Neural progenitor cell (in vitro differentiated cells): ENCODE measurements at regions not wholly inside any gene's neighbourhood (a gene's known extent, or its start where the extent isn't known, plus 50 kb on each side); places are given as distances from the start of the nearest gene placed in this dataset.
A peak's percentile ranks its signal among the peaks of the same experiment; 100 is the strongest.

Experiments
- DNase-seq: peaks from one replicate; pipeline ENCODE4 v3.0.0-alpha.2; 2016; ENCODE audit warnings: low spot score
- H2AFZ ChIP-seq: fragments of 200-600 bp; sonication (generic); replicated peaks from 2 replicates; pipeline ENCODE4 v1.6.1; 2016; ENCODE audit warnings: antibody characterized with exemption
- H3F3A ChIP-seq: fragments of 200-600 bp; sonication (generic); 2 replicates; pipeline ENCODE4 v1.6.1; 2016; ENCODE audit warnings: antibody characterized with exemption, low read depth
- H3K27ac ChIP-seq: fragments of 200-600 bp; sonication (generic); 2 replicates; pipeline ENCODE4 v1.5.1; 2016; ENCODE audit warnings: mild to moderate bottlenecking
- H3K27me3 ChIP-seq: fragments of 200-600 bp; sonication (generic); 2 replicates; pipeline ENCODE4 v1.6.1; 2016; ENCODE audit warnings: mild to moderate bottlenecking, moderate library complexity
- H3K36me3 ChIP-seq: fragments of 200-600 bp; sonication (generic); 2 replicates; pipeline ENCODE4 v1.5.1; 2016
- H3K4me1 ChIP-seq: fragments of 200-600 bp; sonication (generic); 2 replicates; pipeline ENCODE4 v1.6.1; 2016; ENCODE audit warnings: mixed run types
- H3K4me2 ChIP-seq: fragments of 200-600 bp; sonication (generic); 2 replicates; pipeline ENCODE4 v1.6.1; 2016
- H3K4me3 ChIP-seq: fragments of 200-600 bp; sonication (generic); 2 replicates; pipeline ENCODE4 v1.5.1; 2016
- H3K79me2 ChIP-seq: fragments of 200-600 bp; sonication (generic); 2 replicates; pipeline ENCODE4 v1.6.1; 2016; ENCODE audit warnings: low read depth
- H3K9ac ChIP-seq: fragments of 200-600 bp; sonication (generic); 2 replicates; pipeline ENCODE4 v1.6.1; 2016
- H3K9me3 ChIP-seq: fragments of 200-600 bp; sonication (generic); 2 replicates; pipeline ENCODE4 v1.5.1; 2016; ENCODE audit warnings: low read depth
- H4K20me1 ChIP-seq: fragments of 200-600 bp; sonication (generic); 2 replicates; pipeline ENCODE4 v1.6.1; 2016; ENCODE audit warnings: low read depth
- H3K27ac Mint-ChIP-seq: 3 replicates; pipeline ENCODE4 v1.8.0; 2021; ENCODE audit warnings: mixed read lengths
- H3K27me3 Mint-ChIP-seq: 2 replicates; pipeline ENCODE4 v1.8.0; 2022; ENCODE audit warnings: low read depth, mild to moderate bottlenecking, inconsistent platforms, moderate library complexity, mixed read lengths; ENCODE audit not compliant: insufficient read depth
- H3K36me3 Mint-ChIP-seq: 3 replicates; pipeline ENCODE4 v1.8.0; 2021; ENCODE audit warnings: mixed read lengths
- H3K4me1 Mint-ChIP-seq: 3 replicates; pipeline ENCODE4 v1.8.0; 2021; ENCODE audit warnings: mixed read lengths
- H3K4me3 Mint-ChIP-seq: 3 replicates; pipeline ENCODE4 v1.8.0; 2021; ENCODE audit warnings: mild to moderate bottlenecking, moderate library complexity, mixed read lengths
- H3K9me3 Mint-ChIP-seq: 3 replicates; pipeline ENCODE4 v1.8.0; 2020; ENCODE audit warnings: mixed read lengths
- EZH2 ChIP-seq: fragments of 200-600 bp; sonication (generic); IDR thresholded peaks from 2 replicates; pipeline ENCODE4 v1.6.1; 2017; ENCODE audit warnings: antibody characterized with exemption, mild to moderate bottlenecking, moderate library complexity
- EZH2phosphoT487 ChIP-seq: fragments of 200-600 bp; sonication (generic); IDR thresholded peaks from 2 replicates; pipeline ENCODE4 v1.6.1; 2017; ENCODE audit warnings: antibody characterized with exemption
- TF ChIP-seq, protein P1 (sequence below): fragments of 200-600 bp; sonication (generic); IDR thresholded peaks from 2 replicates; pipeline ENCODE4 v1.5.1; 2017; ENCODE audit warnings: antibody characterized with exemption, mild to moderate bottlenecking

- no peak overlapping the region for H3K4me3 ChIP-seq
- H3K36me3 ChIP-seq: no peaks in the 10 kb centered on the region
- no peaks in the 10 kb centered on the region for H3K27me3 ChIP-seq
- H3K4me1 ChIP-seq: no peaks in the 10 kb centered on the region
- no peak overlapping the region for H3K27ac Mint-ChIP-seq
- H3K36me3 Mint-ChIP-seq: no peaks in the 10 kb centered on the region
- TF ChIP-seq, protein P1, sequence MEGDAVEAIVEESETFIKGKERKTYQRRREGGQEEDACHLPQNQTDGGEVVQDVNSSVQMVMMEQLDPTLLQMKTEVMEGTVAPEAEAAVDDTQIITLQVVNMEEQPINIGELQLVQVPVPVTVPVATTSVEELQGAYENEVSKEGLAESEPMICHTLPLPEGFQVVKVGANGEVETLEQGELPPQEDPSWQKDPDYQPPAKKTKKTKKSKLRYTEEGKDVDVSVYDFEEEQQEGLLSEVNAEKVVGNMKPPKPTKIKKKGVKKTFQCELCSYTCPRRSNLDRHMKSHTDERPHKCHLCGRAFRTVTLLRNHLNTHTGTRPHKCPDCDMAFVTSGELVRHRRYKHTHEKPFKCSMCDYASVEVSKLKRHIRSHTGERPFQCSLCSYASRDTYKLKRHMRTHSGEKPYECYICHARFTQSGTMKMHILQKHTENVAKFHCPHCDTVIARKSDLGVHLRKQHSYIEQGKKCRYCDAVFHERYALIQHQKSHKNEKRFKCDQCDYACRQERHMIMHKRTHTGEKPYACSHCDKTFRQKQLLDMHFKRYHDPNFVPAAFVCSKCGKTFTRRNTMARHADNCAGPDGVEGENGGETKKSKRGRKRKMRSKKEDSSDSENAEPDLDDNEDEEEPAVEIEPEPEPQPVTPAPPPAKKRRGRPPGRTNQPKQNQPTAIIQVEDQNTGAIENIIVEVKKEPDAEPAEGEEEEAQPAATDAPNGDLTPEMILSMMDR: no peak
- no peak for TF ChIP-seq EZH2phosphoT487
- TF ChIP-seq EZH2: no peak
- no peak overlapping the region for H3K9ac ChIP-seq
- no peaks in the 10 kb centered on the region for H3K27me3 Mint-ChIP-seq
- no peak overlapping the region for H3K4me3 Mint-ChIP-seq
- DNase-seq: no peak
- H3K4me2 ChIP-seq: no peak overlapping the region
- H2AFZ ChIP-seq: no peak overlapping the region
- H3K79me2 ChIP-seq: no peaks in the 10 kb centered on the region
- H3F3A ChIP-seq: peaks cover 3% of the 10 kb centered on the region
- H4K20me1 ChIP-seq: no peaks in the 10 kb centered on the region
- H3K4me1 Mint-ChIP-seq: no peaks in the 10 kb centered on the region
- H3K9me3 Mint-ChIP-seq: no peaks in the 10 kb centered on the region
- H3K27ac ChIP-seq: no peak overlapping the region
- no peaks in the 10 kb centered on the region for H3K9me3 ChIP-seq
Observed at GRCh38 chr4:176422001-176422400, 102.2 kb downstream of the SPCS3 start.

DNA sequence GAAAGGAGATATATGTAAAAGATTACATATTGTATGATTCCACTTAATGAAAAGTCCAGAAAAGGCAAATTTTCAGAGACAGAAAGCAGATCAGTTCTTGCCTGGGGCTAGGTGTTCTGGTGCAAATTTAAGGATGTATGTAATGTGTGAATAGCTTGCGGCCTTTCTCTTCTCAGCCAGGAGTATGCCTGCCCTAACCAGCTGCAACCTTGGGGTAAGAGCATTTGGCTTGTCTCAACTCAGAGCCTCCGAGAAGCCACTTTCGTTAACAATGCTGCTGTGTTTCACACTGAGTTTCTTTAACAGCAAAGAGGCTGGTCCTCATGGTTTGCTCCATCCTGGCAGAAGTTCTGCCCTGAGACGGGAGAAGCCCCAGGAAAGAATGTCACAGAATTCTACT, 102.7 kb downstream of the SPCS3 start:
- TF ChIP-seq EZH2phosphoT487 (no peak), EZH2 (no peak)
- TF ChIP-seq, protein P1: no peak
- Histone ChIP-seq H4K20me1 (no peaks in the 10 kb centered on the region), H3K9me3 (no peaks in the 10 kb centered on the region), H3F3A (peaks cover 3% of the 10 kb centered on the region), H3K4me1 (no peaks in the 10 kb centered on the region), H3K9ac (no peak overlapping the region), H3K27ac (no peak overlapping the region), H2AFZ (peak overlapping the region; percentile 48), H3K4me2 (no peak overlapping the region), H3K27me3 (no peaks in the 10 kb centered on the region), H3K4me3 (no peak overlapping the region), H3K79me2 (no peaks in the 10 kb centered on the region), H3K36me3 (no peaks in the 10 kb centered on the region)
- Mint-ChIP-seq H3K36me3 (no peaks in the 10 kb centered on the region), H3K4me1 (no peaks in the 10 kb centered on the region), H3K27me3 (no peaks in the 10 kb centered on the region), H3K9me3 (no peaks in the 10 kb centered on the region), H3K27ac (no peak overlapping the region), H3K4me3 (no peak overlapping the region)
- no peak for DNase-seq

DNA sequence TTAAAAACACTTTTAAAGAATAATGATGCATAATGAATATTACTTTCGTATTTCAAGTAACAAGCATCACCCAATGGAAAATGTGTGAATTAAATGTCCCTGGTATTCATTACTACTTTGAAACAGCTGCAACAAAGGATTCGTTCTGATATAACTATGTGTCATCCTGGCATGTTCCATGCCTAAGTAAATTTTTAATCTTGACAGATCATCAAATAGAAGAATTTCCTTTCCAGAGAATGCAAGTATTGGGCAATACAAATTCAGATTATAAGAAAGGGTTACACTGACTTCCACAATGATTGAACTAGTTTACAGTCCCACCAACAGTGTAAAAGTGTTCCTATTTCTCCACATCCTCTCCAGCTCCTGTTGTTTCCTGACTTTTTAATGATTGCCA, 105.3 kb downstream of the SPCS3 start:
- Histone ChIP-seq H3K4me2 (no peak overlapping the region), H3K27ac (no peak overlapping the region), H2AFZ (no peak overlapping the region), H3K4me3 (no peak overlapping the region), H3F3A (peaks cover 3% of the 10 kb centered on the region), H3K27me3 (no peaks in the 10 kb centered on the region), H3K9me3 (no peaks in the 10 kb centered on the region), H4K20me1 (no peaks in the 10 kb centered on the region), H3K36me3 (no peaks in the 10 kb centered on the region), H3K9ac (no peak overlapping the region), H3K79me2 (no peaks in the 10 kb centered on the region), H3K4me1 (no peaks in the 10 kb centered on the region)
- no peaks in the 10 kb centered on the region for H3K27me3 Mint-ChIP-seq
- DNase-seq: no peak
- H3K4me1 Mint-ChIP-seq: peaks cover 2% of the 10 kb centered on the region
- no peak overlapping the region for H3K4me3 Mint-ChIP-seq
- TF ChIP-seq EZH2phosphoT487 (no peak), EZH2 (no peak)
- TF ChIP-seq, protein P1: no peak
- H3K9me3 Mint-ChIP-seq: no peaks in the 10 kb centered on the region
- H3K36me3 Mint-ChIP-seq: no peaks in the 10 kb centered on the region
- H3K27ac Mint-ChIP-seq: no peak overlapping the region
